H9 (cell line): ENCODE measurements at regions not wholly inside any gene's neighbourhood (a gene's known extent, or its start where the extent isn't known, plus 50 kb on each side); places are given as distances from the start of the nearest gene placed in this dataset.

Source experiments
- DNase-seq: peaks from one replicate; pipeline ENCODE4 v3.0.0-alpha.2; 2017
- H2AFZ ChIP-seq: one replicate; pipeline ENCODE4 v1.6.1; 2013; ENCODE audit warnings: mild to moderate bottlenecking, low read length, control low read depth, moderate library complexity
- H2AK5ac ChIP-seq: 2 replicates; pipeline ENCODE4 v1.6.1; 2013; ENCODE audit warnings: low read length, control low read depth, mixed read lengths; ENCODE audit not compliant: insufficient read length
- H2BK120ac ChIP-seq: one replicate; pipeline ENCODE4 v1.6.1; 2013; ENCODE audit warnings: low read depth, mild to moderate bottlenecking, low read length, control low read depth, inconsistent platforms; ENCODE audit not compliant: poor library complexity, severe bottlenecking
- H2BK12ac ChIP-seq: 2 replicates; pipeline ENCODE4 v1.6.1; 2013; ENCODE audit warnings: low read length, control low read depth, mixed read lengths, low read depth; ENCODE audit not compliant: insufficient read length
- H2BK15ac ChIP-seq: 2 replicates; pipeline ENCODE4 v1.6.1; 2013; ENCODE audit warnings: low read depth, low read length, control low read depth
- H2BK20ac ChIP-seq: one replicate; pipeline ENCODE4 v1.6.1; 2013; ENCODE audit warnings: low read depth, mild to moderate bottlenecking, low read length, control low read depth, inconsistent platforms; ENCODE audit not compliant: poor library complexity, severe bottlenecking
- H2BK5ac ChIP-seq: 2 replicates; pipeline ENCODE4 v1.6.1; 2013; ENCODE audit warnings: low read length, control low read depth, mixed read lengths; ENCODE audit not compliant: insufficient read length
- H3K14ac ChIP-seq: 2 replicates; pipeline ENCODE4 v1.6.1; 2013; ENCODE audit warnings: low read length, control low read depth; ENCODE audit not compliant: insufficient read depth
- H3K18ac ChIP-seq: 2 replicates; pipeline ENCODE4 v1.6.1; 2013; ENCODE audit warnings: low read depth, mild to moderate bottlenecking, mixed read lengths, low read length, control low read depth; ENCODE audit not compliant: insufficient read length
- H3K23ac ChIP-seq: 2 replicates; pipeline ENCODE4 v1.6.1; 2013; ENCODE audit warnings: low read length, control low read depth, mixed read lengths, low read depth; ENCODE audit not compliant: insufficient read length
- H3K23me2 ChIP-seq: 2 replicates; pipeline ENCODE4 v1.6.1; 2013; ENCODE audit warnings: low read depth, mild to moderate bottlenecking, mixed read lengths, low read length, control low read depth; ENCODE audit not compliant: insufficient read length, poor library complexity, severe bottlenecking
- H3K27ac ChIP-seq: 2 replicates; pipeline ENCODE4 v1.5.1; 2013; ENCODE audit warnings: low read length, control low read depth, mixed read lengths, low read depth; ENCODE audit not compliant: insufficient read length
- H3K27me3 ChIP-seq: 2 replicates; pipeline ENCODE4 v1.6.1; 2013; ENCODE audit warnings: low read length, control low read depth, inconsistent platforms; ENCODE audit not compliant: insufficient read depth
- H3K4ac ChIP-seq: 2 replicates; pipeline ENCODE4 v1.6.1; 2013; ENCODE audit warnings: low read depth, mild to moderate bottlenecking, control low read depth, inconsistent platforms, low read length, moderate library complexity
- H3K4me1 ChIP-seq: 2 replicates; pipeline ENCODE4 v1.6.1; 2013; ENCODE audit warnings: low read length, control low read depth, inconsistent platforms; ENCODE audit not compliant: insufficient read depth
- H3K4me2 ChIP-seq: 2 replicates; pipeline ENCODE4 v1.6.1; 2013; ENCODE audit warnings: low read length, control low read depth, mixed read lengths; ENCODE audit not compliant: insufficient read length, insufficient read depth
- H3K56ac ChIP-seq: 2 replicates; pipeline ENCODE4 v1.6.1; 2013; ENCODE audit warnings: low read depth, mild to moderate bottlenecking, mixed read lengths, low read length, control low read depth; ENCODE audit not compliant: insufficient read length
- H3K79me1 ChIP-seq: 2 replicates; pipeline ENCODE4 v1.6.1; 2013; ENCODE audit warnings: low read depth, mild to moderate bottlenecking, moderate library complexity, low read length, control low read depth, inconsistent platforms; ENCODE audit not compliant: insufficient read depth, poor library complexity, severe bottlenecking
- H3K79me2 ChIP-seq: 2 replicates; pipeline ENCODE4 v1.6.1; 2013; ENCODE audit warnings: low read length, control low read depth, inconsistent platforms; ENCODE audit not compliant: insufficient read depth
- H3K9ac ChIP-seq: 2 replicates; pipeline ENCODE4 v1.6.1; 2013; ENCODE audit warnings: low read length, control low read depth, mixed read lengths; ENCODE audit not compliant: insufficient read length; ENCODE audit errors: extremely low read depth
- H3K9me3 ChIP-seq: one replicate; pipeline ENCODE4 v1.6.1; 2013; ENCODE audit warnings: low read depth, low read length, inconsistent platforms; ENCODE audit not compliant: control insufficient read depth
- H3T11ph ChIP-seq: one replicate; pipeline ENCODE4 v1.6.1; 2013; ENCODE audit warnings: mild to moderate bottlenecking, low read length, control low read depth, inconsistent platforms
- H4K20me1 ChIP-seq: one replicate; pipeline ENCODE4 v1.6.1; 2013; ENCODE audit not compliant: control insufficient read depth, insufficient read length, insufficient read depth
- H4K5ac ChIP-seq: 2 replicates; pipeline ENCODE4 v1.6.1; 2013; ENCODE audit warnings: low read depth, mild to moderate bottlenecking, mixed read lengths, low read length, control low read depth; ENCODE audit not compliant: insufficient read length
- H4K8ac ChIP-seq: replicated peaks from 2 replicates; pipeline ENCODE4 v1.6.1; 2013; ENCODE audit warnings: low read length, control low read depth, mixed read lengths, low read depth; ENCODE audit not compliant: insufficient read length
- H4K91ac ChIP-seq: 2 replicates; pipeline ENCODE4 v1.6.1; 2013; ENCODE audit warnings: low read depth, mild to moderate bottlenecking, moderate library complexity, mixed read lengths, low read length, control low read depth; ENCODE audit not compliant: insufficient read length
- H3K27ac Mint-ChIP-seq, 3 experiments: 2 replicates in 2 of 3; 3 replicates in 1 of 3; pipeline ENCODE4 v1.8.0; 2020 to 2021; ENCODE audit warnings: mixed read lengths in 3 of 3, mild to moderate bottlenecking in 1 of 3, moderate library complexity in 1 of 3
- H3K27me3 Mint-ChIP-seq: 2 replicates; pipeline ENCODE4 v1.8.0; 2021; ENCODE audit warnings: low read depth, mild to moderate bottlenecking, moderate library complexity, mixed read lengths
- H3K36me3 Mint-ChIP-seq, 3 experiments: 2 replicates in 2 of 3; 3 replicates in 1 of 3; pipeline ENCODE4 v1.8.0; 2020 to 2021; ENCODE audit warnings: low read depth in 3 of 3, mixed read lengths in 3 of 3; ENCODE audit not compliant: insufficient read depth in 1 of 3
- H3K4me1 Mint-ChIP-seq, 2 experiments: 2 replicates each; pipeline ENCODE4 v1.8.0; 2020; ENCODE audit warnings: mixed read lengths in 2 of 2
- H3K4me3 Mint-ChIP-seq, 2 experiments: 2 replicates in 1 of 2; 3 replicates in 1 of 2; pipeline ENCODE4 v1.8.0; 2020 to 2021; ENCODE audit warnings: mild to moderate bottlenecking in 2 of 2, mixed read lengths in 2 of 2, moderate library complexity in 1 of 2
- H3K9me3 Mint-ChIP-seq, 2 experiments: 2 replicates in 1 of 2; 3 replicates in 1 of 2; pipeline ENCODE4 v1.8.0; 2020; ENCODE audit warnings: mild to moderate bottlenecking in 2 of 2, mixed read lengths in 2 of 2, moderate library complexity in 1 of 2
- WGBS: extraction: QIAGEN DNeasy Blood & Tissue Kit; methylation state at CpG from one replicate; pipeline ENCODE4 v1.1.7; 2013; ENCODE audit warnings: missing lambda C conversion rate, low lambda C conversion rate, mixed read lengths; ENCODE audit not compliant: insufficient read length; ENCODE audit errors: extremely low coverage; 5-methylcytosine and 5-hydroxymethylcytosine counted together
- TF ChIP-seq, protein P1 (sequence below): fragments of 200-600 bp; sonication (generic); conservative IDR thresholded peaks from 3 replicates; pipeline ENCODE4 v1.8.0; 2021; ENCODE audit warnings: antibody characterized with exemption, mild to moderate bottlenecking

DNA sequence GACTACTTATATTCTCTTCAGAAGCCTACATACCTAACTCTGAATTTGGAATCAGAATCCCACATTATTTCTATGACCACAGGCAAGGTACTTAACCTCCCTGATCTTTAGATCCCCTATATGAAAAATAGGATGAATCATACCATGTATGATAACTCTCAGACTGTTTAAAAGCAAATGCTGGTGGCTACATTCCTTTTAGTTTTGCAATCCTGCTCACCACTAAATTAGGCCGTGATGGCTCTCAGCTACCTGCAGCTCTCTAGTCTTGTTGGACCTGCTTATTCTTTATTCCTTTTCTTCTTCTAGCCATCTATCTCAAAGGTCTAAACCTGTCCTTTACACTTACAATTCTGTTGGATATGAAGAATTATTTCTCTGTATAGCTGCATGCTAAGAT, 303.4 kb upstream of the ATP10B start:
- Mint-ChIP-seq H3K4me1 (no peaks in the 10 kb centered on the region), H3K36me3 (no peaks in the 10 kb centered on the region), H3K9me3 (peaks cover 0 to 2% of the 10 kb centered on the region in 2 experiments; a peak in 2 of 5 replicates), H3K27me3 (no peaks in the 10 kb centered on the region), H3K4me3 (no peak overlapping the region), H3K27ac (no peak overlapping the region)
- Histone ChIP-seq H2BK5ac (no peak overlapping the region), H3K9ac (no peak overlapping the region), H2AFZ (no peak overlapping the region), H3K4ac (no peak overlapping the region), H4K5ac (no peak overlapping the region), H3K4me1 (no peaks in the 10 kb centered on the region), H3K18ac (no peak overlapping the region), H2AK5ac (no peak overlapping the region), H3K9me3 (no peaks in the 10 kb centered on the region), H3T11ph (no peak overlapping the region), H3K79me2 (no peaks in the 10 kb centered on the region), H3K27me3 (no peaks in the 10 kb centered on the region), H3K23me2 (no peaks in the 10 kb centered on the region), H3K4me2 (no peak overlapping the region), H2BK20ac (no peak overlapping the region), H4K8ac (no peak overlapping the region), H4K91ac (no peak overlapping the region), H2BK120ac (no peak overlapping the region), H3K56ac (no peak overlapping the region), H3K27ac (no peak overlapping the region), H3K14ac (no peak overlapping the region), H2BK15ac (no peak overlapping the region), H3K79me1 (no peaks in the 10 kb centered on the region), H3K23ac (no peak overlapping the region), H2BK12ac (no peak overlapping the region), H4K20me1 (no peaks in the 10 kb centered on the region)
- DNase-seq = no peak
- TF ChIP-seq, protein P1, sequence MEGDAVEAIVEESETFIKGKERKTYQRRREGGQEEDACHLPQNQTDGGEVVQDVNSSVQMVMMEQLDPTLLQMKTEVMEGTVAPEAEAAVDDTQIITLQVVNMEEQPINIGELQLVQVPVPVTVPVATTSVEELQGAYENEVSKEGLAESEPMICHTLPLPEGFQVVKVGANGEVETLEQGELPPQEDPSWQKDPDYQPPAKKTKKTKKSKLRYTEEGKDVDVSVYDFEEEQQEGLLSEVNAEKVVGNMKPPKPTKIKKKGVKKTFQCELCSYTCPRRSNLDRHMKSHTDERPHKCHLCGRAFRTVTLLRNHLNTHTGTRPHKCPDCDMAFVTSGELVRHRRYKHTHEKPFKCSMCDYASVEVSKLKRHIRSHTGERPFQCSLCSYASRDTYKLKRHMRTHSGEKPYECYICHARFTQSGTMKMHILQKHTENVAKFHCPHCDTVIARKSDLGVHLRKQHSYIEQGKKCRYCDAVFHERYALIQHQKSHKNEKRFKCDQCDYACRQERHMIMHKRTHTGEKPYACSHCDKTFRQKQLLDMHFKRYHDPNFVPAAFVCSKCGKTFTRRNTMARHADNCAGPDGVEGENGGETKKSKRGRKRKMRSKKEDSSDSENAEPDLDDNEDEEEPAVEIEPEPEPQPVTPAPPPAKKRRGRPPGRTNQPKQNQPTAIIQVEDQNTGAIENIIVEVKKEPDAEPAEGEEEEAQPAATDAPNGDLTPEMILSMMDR = no peak
- WGBS = no CpG with 5 or more reads among the region's 1 CpG
